ENCODE measurements at regions not wholly inside any gene's neighbourhood (a gene's known extent, or its start where the extent isn't known, plus 50 kb on each side); places are given as distances from the start of the nearest gene placed in this dataset.

GRCh38 chr22:44604455-44604854 lies 97.5 kb upstream of the PRR5 start:
- CTCF ChIA-PET = no interaction called here
- H3K27me3 ChIP-seq (ENCODE audit: insufficient read depth) = no peaks in the 10 kb centered on the region; the same call in 1 of the 2 replicates
- no peak overlapping the region for H3K4me2 ChIP-seq
- DNase-seq = no peak
- H3K9me3 ChIP-seq = no peaks in the 10 kb centered on the region
- H4K20me1 ChIP-seq (ENCODE audit: insufficient read depth) = no peaks in the 10 kb centered on the region
- TF ChIP-seq SIN3A (IDR thresholded peaks at IDR 0.05; ENCODE audit: borderline replicate concordance, low read depth, low read length) (no peak), FOXJ3 (CRISPR knock-in tag; IDR thresholded peaks at IDR 0.05) (no peak), TAF1 (IDR thresholded peaks at IDR 0.05; ENCODE audit: borderline replicate concordance, low read depth, low read length) (no peak), ELF1 (IDR thresholded peaks at IDR 0.05) (no peak), FOSL2 (IDR thresholded peaks at IDR 0.05; ENCODE audit: borderline replicate concordance, low read depth) (no peak), JUND (IDR thresholded peaks at IDR 0.05) (no peak), REST (IDR thresholded peaks at IDR 0.05; ENCODE audit: low read depth, low read length) (no peak), TCF12 (IDR thresholded peaks at IDR 0.05) (no peak), USF2 (IDR thresholded peaks at IDR 0.05; ENCODE audit: borderline replicate concordance, low read depth, low read length) (no peak), MEF2A (IDR thresholded peaks at IDR 0.05; ENCODE audit: borderline replicate concordance, low read depth) (no peak), MAX (IDR thresholded peaks at IDR 0.05; ENCODE audit: low read depth) (no peak), RXRA (IDR thresholded peaks at IDR 0.05; ENCODE audit: borderline replicate concordance, low read depth) (no peak), FOXM1 (IDR thresholded peaks at IDR 0.05; ENCODE audit: low read depth) (no peak), ZBTB33 (IDR thresholded peaks at IDR 0.05; ENCODE audit: borderline replicate concordance, low read depth) (no peak), GATA2 (CRISPR knock-in tag; IDR thresholded peaks at IDR 0.05) (no peak)
- no peak overlapping the region for H3K4me3 ChIP-seq (ENCODE audit: low read depth in 2 of 2, low read length in 1 of 2)
- H2AFZ ChIP-seq (ENCODE audit: low read depth) = no peak overlapping the region
- H3K9me2 ChIP-seq = no peaks in the 10 kb centered on the region
- no peaks in the 10 kb centered on the region for H3F3A ChIP-seq (replicated peaks; ENCODE audit: insufficient read depth)
- no peaks in the 10 kb centered on the region; a peak in 1 of 4 replicates for H3K4me1 ChIP-seq (ENCODE audit: control insufficient read depth in 1 of 2, insufficient read depth in 2 of 2, low read depth in 1 of 2, low read length in 1 of 2)
- H3K27ac ChIP-seq (ENCODE audit: low read depth in 2 of 2, low read length in 1 of 2) = no peak overlapping the region
- WGBS (ENCODE audit: low lambda C conversion rate) = 36% methylated on average over 1 of the region's 4 CpGs
- POLR2A ChIA-PET = no interaction called here
- H3K79me2 ChIP-seq (ENCODE audit: insufficient read depth) = no peaks in the 10 kb centered on the region
- H3K36me3 ChIP-seq (replicated peaks in 1 of 2; ENCODE audit: control insufficient read depth in 1 of 2, insufficient read depth in 2 of 2, low read length in 1 of 2) = no peaks in the 10 kb centered on the region
- H3K9ac ChIP-seq = no peak overlapping the region
